Sigmoid colon (tissue), 4 donors: ENCODE measurements at regions not wholly inside any gene's neighbourhood (a gene's known extent, or its start where the extent isn't known, plus 50 kb on each side); places are given as distances from the start of the nearest gene placed in this dataset.

Experiments used
- EP300 ChIP-seq, 4 donors: sonication (generic); formaldehyde crosslinking; IDR thresholded peaks; one replicate each; pipeline ENCODE4 v1.6.1; 2017; ENCODE audit warnings: antibody characterized with exemption in 4 of 4
- TF ChIP-seq, protein P1 (sequence below), 4 experiments: fragments of 450-650 bp in 3 of 4; fragments of 200-600 bp in 1 of 4; IDR thresholded peaks; one replicate each; pipeline ENCODE4 v1.5.1; 2016 to 2019; ENCODE audit warnings: antibody characterized with exemption in 4 of 4, mild to moderate bottlenecking in 3 of 4, moderate library complexity in 2 of 4

DNA sequence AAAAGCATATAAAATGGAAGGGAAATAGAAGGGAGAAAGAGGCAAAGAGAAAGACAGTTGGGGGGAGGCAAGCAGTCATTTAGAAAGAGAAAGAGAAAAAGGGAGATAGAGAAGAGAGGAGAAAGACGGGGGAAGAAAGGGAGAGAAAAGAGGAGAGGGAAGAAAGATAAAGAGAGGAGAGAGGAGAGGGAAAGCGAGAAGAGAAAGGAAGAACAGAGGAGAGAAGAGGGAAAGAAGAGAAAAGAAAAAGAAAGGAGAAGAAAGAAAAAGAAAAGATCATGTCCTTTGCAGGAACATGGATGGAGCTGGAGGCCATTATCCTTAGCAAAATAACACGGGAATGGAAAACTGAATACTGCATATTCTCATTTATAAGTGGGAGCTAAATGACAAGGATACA, 247.7 kb downstream of the MIAT start:
- TF ChIP-seq, protein P1, sequence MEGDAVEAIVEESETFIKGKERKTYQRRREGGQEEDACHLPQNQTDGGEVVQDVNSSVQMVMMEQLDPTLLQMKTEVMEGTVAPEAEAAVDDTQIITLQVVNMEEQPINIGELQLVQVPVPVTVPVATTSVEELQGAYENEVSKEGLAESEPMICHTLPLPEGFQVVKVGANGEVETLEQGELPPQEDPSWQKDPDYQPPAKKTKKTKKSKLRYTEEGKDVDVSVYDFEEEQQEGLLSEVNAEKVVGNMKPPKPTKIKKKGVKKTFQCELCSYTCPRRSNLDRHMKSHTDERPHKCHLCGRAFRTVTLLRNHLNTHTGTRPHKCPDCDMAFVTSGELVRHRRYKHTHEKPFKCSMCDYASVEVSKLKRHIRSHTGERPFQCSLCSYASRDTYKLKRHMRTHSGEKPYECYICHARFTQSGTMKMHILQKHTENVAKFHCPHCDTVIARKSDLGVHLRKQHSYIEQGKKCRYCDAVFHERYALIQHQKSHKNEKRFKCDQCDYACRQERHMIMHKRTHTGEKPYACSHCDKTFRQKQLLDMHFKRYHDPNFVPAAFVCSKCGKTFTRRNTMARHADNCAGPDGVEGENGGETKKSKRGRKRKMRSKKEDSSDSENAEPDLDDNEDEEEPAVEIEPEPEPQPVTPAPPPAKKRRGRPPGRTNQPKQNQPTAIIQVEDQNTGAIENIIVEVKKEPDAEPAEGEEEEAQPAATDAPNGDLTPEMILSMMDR (IDR thresholded peaks at IDR 0.05), result no peak
- TF ChIP-seq EP300 (IDR thresholded peaks at IDR 0.05), result no peak
